HCT116 (cell line): ENCODE measurements at regions not wholly inside any gene's neighbourhood (a gene's known extent, or its start where the extent isn't known, plus 50 kb on each side); places are given as distances from the start of the nearest gene placed in this dataset.

Experiments used
- ATAC-seq: fragments of 200-7000 bp; cut with Tn5 transposase; 2 replicates; pipeline ENCODE4 v1.9.1; 2020; ENCODE audit warnings: mild to moderate bottlenecking, moderate library complexity
- BruUV-seq: library from RNA; stranded (reverse); fragments of 400-500 nt; replicated peaks from 2 replicates; lab custom pipeline; 2021; lab: Mats Ljungman, UMichigan
- CTCF ChIA-PET: fragments of 300-600 bp; sonication (Branson Sonifier 250); formaldehyde crosslinking; loops from one replicate; lab custom pipeline; 2021; ENCODE audit warnings: antibody characterized with exemption; lab: Charles Lee
- POLR2A ChIA-PET: fragments of 300-600, 350-600 bp; sonication (Branson Sonifier 250); formaldehyde crosslinking; loops from one replicate; lab custom pipeline; 2021; ENCODE audit warnings: antibody characterized with exemption; lab: Charles Lee
- RAD21 ChIA-PET, 2 experiments: fragments of 300-600 bp; sonication (Branson Sonifier 250); formaldehyde crosslinking; loops; one replicate each; lab custom pipeline; 2023; ENCODE audit warnings: low total read pairs in 2 of 2; ENCODE audit not compliant: uncharacterized antibody in 2 of 2, unreplicated experiment in 2 of 2, low non-redundant PET in 1 of 2; lab: Charles Lee
- DNase-seq: peaks from one replicate; pipeline ENCODE4 v3.0.0-alpha.2; 2010; ENCODE audit warnings: low read depth, low spot score
- H2AFZ ChIP-seq: fragments of 200-600 bp; shearing (Covaris generic), sonication (generic); 2 replicates; pipeline ENCODE4 v1.6.1; 2017; ENCODE audit warnings: low read depth, mixed run types, mixed read lengths, antibody characterized with exemption, low read length; ENCODE audit not compliant: poor library complexity, severe bottlenecking
- H3K27ac ChIP-seq: 2 replicates; pipeline ENCODE4 v1.5.1; 2012; ENCODE audit warnings: low read depth, low read length
- H3K27me3 ChIP-seq: fragments of 200-600 bp; sonication (generic); 2 replicates; pipeline ENCODE4 v1.6.1; 2016; ENCODE audit warnings: mixed run types, low read length, mixed read lengths; ENCODE audit not compliant: insufficient read depth
- H3K36me3 ChIP-seq, 2 experiments: fragments of 200-500 bp in 1 of 2; fragments of 200-600 bp in 1 of 2; sonication (Bioruptor generic) in 1 of 2; sonication (generic) in 1 of 2; 2 replicates each; pipeline versions ENCODE4 v1.5.1 to v1.6.1; 2014 to 2016; ENCODE audit warnings: low read length in 2 of 2, inconsistent platforms in 1 of 2, mixed read lengths in 1 of 2, mixed run types in 1 of 2; ENCODE audit not compliant: insufficient read depth in 2 of 2, control insufficient read depth in 1 of 2
- H3K4me1 ChIP-seq, 2 experiments: fragments of 200-600 bp in 1 of 2; sonication (generic) in 1 of 2; 2 replicates each; pipeline versions ENCODE4 v1.5.1 to v1.6.1; 2012 to 2017; ENCODE audit warnings: low read length in 2 of 2, inconsistent platforms in 1 of 2, mild to moderate bottlenecking in 1 of 2, mixed read lengths in 1 of 2, mixed run types in 1 of 2, moderate library complexity in 1 of 2; ENCODE audit not compliant: insufficient read depth in 2 of 2, control insufficient read depth in 1 of 2
- H3K4me2 ChIP-seq: fragments of 200-600 bp; sonication (generic); 2 replicates; pipeline ENCODE4 v1.6.1; 2017; ENCODE audit warnings: mixed run types, low read length, mixed read lengths
- H3K4me3 ChIP-seq, 2 experiments: fragments of 200-600 bp in 1 of 2; sonication (generic) in 1 of 2; replicated peaks in 1 of 2; 2 replicates each; pipeline ENCODE4 v1.5.1; 2011 to 2016; ENCODE audit warnings: low read length in 2 of 2, control low read depth in 1 of 2, low read depth in 1 of 2, mild to moderate bottlenecking in 1 of 2, mixed read lengths in 1 of 2, mixed run types in 1 of 2
- H3K79me2 ChIP-seq: fragments of 200-600 bp; sonication (generic); 2 replicates; pipeline ENCODE4 v1.6.1; 2017; ENCODE audit warnings: mild to moderate bottlenecking, mixed run types, low read length, moderate library complexity, mixed read lengths; ENCODE audit not compliant: insufficient read depth
- H3K9ac ChIP-seq: fragments of 200-600 bp; sonication (generic); 2 replicates; pipeline ENCODE4 v1.6.1; 2016; ENCODE audit warnings: low read length, mixed read lengths
- H3K9me2 ChIP-seq: fragments of 200-600 bp; sonication (generic), shearing (Covaris generic); 2 replicates; pipeline ENCODE4 v1.6.1; 2017; ENCODE audit warnings: mixed run types, mild to moderate bottlenecking, moderate library complexity; ENCODE audit not compliant: insufficient read depth
- H3K9me3 ChIP-seq, 2 experiments: fragments of 200-500 bp in 1 of 2; fragments of 200-600 bp in 1 of 2; sonication (Bioruptor generic) in 1 of 2; sonication (generic) in 1 of 2; 2 replicates each; pipeline ENCODE4 v1.6.1; 2014 to 2017; ENCODE audit warnings: low read length in 2 of 2, mixed read lengths in 2 of 2, inconsistent platforms in 1 of 2, low read depth in 1 of 2, mild to moderate bottlenecking in 1 of 2, mixed run types in 1 of 2, moderate library complexity in 1 of 2; ENCODE audit not compliant: control insufficient read depth in 1 of 2, insufficient read depth in 1 of 2
- H4K20me1 ChIP-seq: fragments of 200-600 bp; sonication (generic), shearing (Covaris generic); 2 replicates; pipeline ENCODE4 v1.6.1; 2017; ENCODE audit warnings: mixed run types, mild to moderate bottlenecking, moderate library complexity; ENCODE audit not compliant: insufficient read depth
- CBX3 ChIP-seq: IDR thresholded peaks from 2 replicates; pipeline ENCODE4 v1.6.1; 2012; ENCODE audit warnings: low read depth
- CEBPB ChIP-seq: IDR thresholded peaks from 2 replicates; pipeline ENCODE4 v1.6.1; 2012; ENCODE audit warnings: low read depth
- CTCF ChIP-seq, 3 experiments: fragments of 200-600 bp in 1 of 3; sonication (generic) in 1 of 3; IDR thresholded peaks in 2 of 3; conservative IDR thresholded peaks in 1 of 3; 2 replicates each; pipeline ENCODE4 v1.5.1; 2012 to 2017; ENCODE audit warnings: low read depth in 2 of 3, low read length in 2 of 3, antibody characterized with exemption in 1 of 3, borderline replicate concordance in 1 of 3, control low read depth in 1 of 3, mild to moderate bottlenecking in 1 of 3, mixed read lengths in 1 of 3, mixed run types in 1 of 3, moderate library complexity in 1 of 3; ENCODE audit not compliant: insufficient read depth in 1 of 3
- ELF1 ChIP-seq: IDR thresholded peaks from 2 replicates; pipeline ENCODE4 v1.6.1; 2012; ENCODE audit warnings: low read depth, borderline replicate concordance
- POLR2AphosphoS5 ChIP-seq: IDR thresholded peaks from 2 replicates; pipeline ENCODE4 v1.6.1; 2011; ENCODE audit warnings: mild to moderate bottlenecking, low read depth, low read length, moderate library complexity
- SIN3A ChIP-seq: IDR thresholded peaks from 2 replicates; pipeline ENCODE4 v1.6.1; 2012; ENCODE audit warnings: low read depth
- SP1 ChIP-seq: IDR thresholded peaks from 2 replicates; pipeline ENCODE4 v1.6.1; 2012; ENCODE audit warnings: low read depth
- TCF7L2 ChIP-seq: IDR thresholded peaks from 2 replicates; pipeline ENCODE4 v1.7.0; 2011; ENCODE audit warnings: borderline replicate concordance, inconsistent platforms; ENCODE audit not compliant: insufficient read depth, insufficient read length; ENCODE audit errors: extremely low read depth
- YY1 ChIP-seq: IDR thresholded peaks from 2 replicates; pipeline ENCODE4 v1.6.1; 2011; ENCODE audit warnings: low read length, low read depth, moderate library complexity, mild to moderate bottlenecking; ENCODE audit not compliant: insufficient replicate concordance; ENCODE audit errors: extremely low read depth
- intact Hi-C: fragments of 100-400 bp; cut with micrococcal nuclease; formaldehyde crosslinking; loops from 2 replicates; pipeline ENCODE4 v1.10.0; 2022
- TF ChIP-seq, protein P1 (sequence below): IDR thresholded peaks from 2 replicates; pipeline ENCODE4 v1.6.1; 2012
- TF ChIP-seq, protein P2 (sequence below): IDR thresholded peaks from 2 replicates; pipeline ENCODE4 v1.6.1; 2012; ENCODE audit warnings: low read depth

GRCh38 chr15:96054621-96055020 lies 275.9 kb upstream of the NR2F2 start:
- DNase-seq (no peak), ATAC-seq (no peak)
- Histone ChIP-seq H3K79me2 (no peaks in the 10 kb centered on the region), H2AFZ (no peak overlapping the region), H3K27me3 (no peaks in the 10 kb centered on the region), H3K36me3 (no peaks in the 10 kb centered on the region), H3K9me3 (no peaks in the 10 kb centered on the region), H3K4me1 (peaks cover 17 to 22% of the 10 kb centered on the region in 2 experiments; a peak in 3 of 4 replicates), H3K9me2 (no peaks in the 10 kb centered on the region), H3K9ac (no peak overlapping the region), H4K20me1 (no peaks in the 10 kb centered on the region), H3K4me3 (no peak overlapping the region), H3K27ac (no peak overlapping the region), H3K4me2 (no peak overlapping the region)
- TF ChIP-seq, protein P1, sequence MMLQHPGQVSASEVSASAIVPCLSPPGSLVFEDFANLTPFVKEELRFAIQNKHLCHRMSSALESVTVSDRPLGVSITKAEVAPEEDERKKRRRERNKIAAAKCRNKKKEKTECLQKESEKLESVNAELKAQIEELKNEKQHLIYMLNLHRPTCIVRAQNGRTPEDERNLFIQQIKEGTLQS, result no peak
- TF ChIP-seq, protein P2, sequence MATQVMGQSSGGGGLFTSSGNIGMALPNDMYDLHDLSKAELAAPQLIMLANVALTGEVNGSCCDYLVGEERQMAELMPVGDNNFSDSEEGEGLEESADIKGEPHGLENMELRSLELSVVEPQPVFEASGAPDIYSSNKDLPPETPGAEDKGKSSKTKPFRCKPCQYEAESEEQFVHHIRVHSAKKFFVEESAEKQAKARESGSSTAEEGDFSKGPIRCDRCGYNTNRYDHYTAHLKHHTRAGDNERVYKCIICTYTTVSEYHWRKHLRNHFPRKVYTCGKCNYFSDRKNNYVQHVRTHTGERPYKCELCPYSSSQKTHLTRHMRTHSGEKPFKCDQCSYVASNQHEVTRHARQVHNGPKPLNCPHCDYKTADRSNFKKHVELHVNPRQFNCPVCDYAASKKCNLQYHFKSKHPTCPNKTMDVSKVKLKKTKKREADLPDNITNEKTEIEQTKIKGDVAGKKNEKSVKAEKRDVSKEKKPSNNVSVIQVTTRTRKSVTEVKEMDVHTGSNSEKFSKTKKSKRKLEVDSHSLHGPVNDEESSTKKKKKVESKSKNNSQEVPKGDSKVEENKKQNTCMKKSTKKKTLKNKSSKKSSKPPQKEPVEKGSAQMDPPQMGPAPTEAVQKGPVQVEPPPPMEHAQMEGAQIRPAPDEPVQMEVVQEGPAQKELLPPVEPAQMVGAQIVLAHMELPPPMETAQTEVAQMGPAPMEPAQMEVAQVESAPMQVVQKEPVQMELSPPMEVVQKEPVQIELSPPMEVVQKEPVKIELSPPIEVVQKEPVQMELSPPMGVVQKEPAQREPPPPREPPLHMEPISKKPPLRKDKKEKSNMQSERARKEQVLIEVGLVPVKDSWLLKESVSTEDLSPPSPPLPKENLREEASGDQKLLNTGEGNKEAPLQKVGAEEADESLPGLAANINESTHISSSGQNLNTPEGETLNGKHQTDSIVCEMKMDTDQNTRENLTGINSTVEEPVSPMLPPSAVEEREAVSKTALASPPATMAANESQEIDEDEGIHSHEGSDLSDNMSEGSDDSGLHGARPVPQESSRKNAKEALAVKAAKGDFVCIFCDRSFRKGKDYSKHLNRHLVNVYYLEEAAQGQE, result no peak
- TF ChIP-seq SP1, result no peak
- no TSS peak for BruUV-seq
- intact Hi-C loops, result loop anchor here (5.0 kb wide), 1 partner anchor 273 kb away; no protein-coding TSS in a partner anchor
- ChIA-PET CTCF (no interaction called here), POLR2A (no interaction called here), RAD21 (no interaction called here)

GRCh38 chr15:96058103-96058851 lies 272.2 kb upstream of the NR2F2 start:
- H3K9me2 ChIP-seq, result no peaks in the 10 kb centered on the region
- TF ChIP-seq TCF7L2 (no peak), CBX3 (no peak), ELF1 (no peak), POLR2AphosphoS5 (no peak), YY1 (no peak), SIN3A (no peak), CTCF (IDR thresholded peaks at IDR 0.05 in 2 of 3, conservative IDR thresholded peaks at IDR 0.05 in 1 of 3; ENCODE audit: borderline replicate concordance in 1 of 3, insufficient read depth in 1 of 3, low read depth in 2 of 3, low read length in 2 of 3) (no peak), CEBPB (no peak)
- TF ChIP-seq, protein P1, result no peak

More at GRCh38 chr15:96058103-96058851, 272.2 kb upstream of the NR2F2 start:
- RAD21 ChIA-PET, result no interaction called here
- no peaks in the 10 kb centered on the region for H3K9me3 ChIP-seq
- no TSS peak for BruUV-seq
- no peak overlapping the region for H3K4me3 ChIP-seq
- H3K4me2 ChIP-seq, result no peak overlapping the region
- no peak overlapping the region for H2AFZ ChIP-seq
- no peaks in the 10 kb centered on the region; the same call in 1 of the 2 replicates for H4K20me1 ChIP-seq
- no peaks in the 10 kb centered on the region for H3K27me3 ChIP-seq
- no peak overlapping the region for H3K9ac ChIP-seq
- DNase-seq (no peak), ATAC-seq (no peak)
- no peaks in the 10 kb centered on the region for H3K36me3 ChIP-seq
- intact Hi-C loops, result no loop called here
- peaks cover 8 to 11% of the 10 kb centered on the region in 2 experiments; a peak in 3 of 4 replicates for H3K4me1 ChIP-seq
- POLR2A ChIA-PET, result no interaction called here
- no peaks in the 10 kb centered on the region for H3K79me2 ChIP-seq
- CTCF ChIA-PET, result no interaction called here
- H3K27ac ChIP-seq, result no peak overlapping the region
